CD4-positive, alpha-beta T cell treated with Interleukin-17A for 4 hours (primary cell): ENCODE measurements at regions not wholly inside any gene's neighbourhood (a gene's known extent, or its start where the extent isn't known, plus 50 kb on each side); places are given as distances from the start of the nearest gene placed in this dataset.
"Not testable (repeated sequence)": the region's sequence is repeated elsewhere in the genome, so short reads cannot be mapped to it uniquely, and the experiment has no call there.

Experiments used
- DNase-seq: peaks from one replicate; pipeline ENCODE4 v3.0.0-alpha.2; 2020; ENCODE audit warnings: mixed read lengths

- no peak for DNase-seq
Measured at GRCh38 chr11:38384568-38384967, 1786.5 kb upstream of the RAG2 start.

GRCh38 chr11:38365274-38365673 is 1767.2 kb upstream of the RAG2 start:
- no peak for DNase-seq

DNA sequence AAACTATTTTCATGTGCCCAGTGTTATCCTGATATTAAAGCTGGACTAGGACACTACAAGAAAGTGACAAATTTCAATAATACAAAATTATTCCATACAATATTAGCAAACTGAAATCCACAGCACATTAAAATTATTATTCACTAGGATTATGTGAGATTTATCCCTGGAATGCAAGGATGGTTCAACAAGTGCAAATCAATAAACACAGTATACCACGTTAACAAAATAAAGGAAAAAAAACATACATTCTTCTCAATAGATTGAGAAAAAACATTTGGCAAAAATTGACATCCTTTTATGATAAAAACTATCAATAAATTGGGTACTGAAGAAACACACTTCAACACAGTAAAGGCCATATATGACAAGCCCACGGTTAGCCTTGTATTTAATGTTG is 1758.2 kb upstream of the RAG2 start:
- DNase-seq: no peak

DNA sequence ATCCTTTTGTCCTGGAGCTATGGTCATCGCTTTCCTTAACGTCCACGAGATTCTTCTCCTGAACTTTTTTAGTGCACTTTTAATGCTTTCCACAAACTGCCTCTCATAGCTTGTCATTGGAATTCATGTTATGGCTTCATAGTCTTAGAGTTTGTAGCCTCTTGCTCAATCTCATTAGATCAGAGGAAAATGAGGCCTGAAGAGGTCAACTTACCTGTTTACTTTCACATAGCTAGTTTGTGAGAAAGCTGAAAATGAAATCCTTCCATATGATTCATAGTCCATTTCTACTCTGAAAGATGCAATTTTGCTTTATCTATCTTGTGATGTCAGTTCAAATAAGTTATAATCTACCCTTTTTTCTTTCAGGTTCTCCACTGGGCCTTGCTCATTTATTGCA is 1747.2 kb upstream of the RAG2 start:
- DNase-seq: no peak

- DNase-seq: not testable (repeated sequence)
Measured at GRCh38 chr11:38341612-38342011, 1743.6 kb upstream of the RAG2 start.

GRCh38 chr11:38339835-38340440 is 1741.9 kb upstream of the RAG2 start:
- DNase-seq: no peak

- not testable (repeated sequence) for DNase-seq
Measured at GRCh38 chr11:38338022-38338421, 1740.0 kb upstream of the RAG2 start.

GRCh38 chr11:38332046-38332445 is 1734.0 kb upstream of the RAG2 start:
- no peak for DNase-seq

DNA sequence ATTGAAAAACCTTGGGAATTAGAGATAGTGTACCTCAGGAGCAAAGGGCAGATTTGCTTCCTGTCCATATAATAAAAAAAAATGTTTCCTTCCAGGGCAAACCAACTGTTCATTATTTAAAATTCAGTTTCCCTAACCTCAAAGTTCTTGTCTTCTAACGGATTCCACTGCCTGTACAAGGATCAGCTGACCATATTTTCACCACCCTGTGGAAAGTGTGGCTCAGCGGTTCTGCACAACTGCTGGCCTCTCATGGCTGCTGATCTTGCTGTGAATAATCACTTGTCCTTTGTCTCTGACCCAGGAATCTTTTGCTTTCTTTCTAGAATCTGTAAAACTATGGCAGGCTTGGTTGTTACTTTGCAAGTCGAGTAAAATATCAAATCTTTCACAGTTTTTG is 1732.5 kb upstream of the RAG2 start:
- DNase-seq: no peak

DNA sequence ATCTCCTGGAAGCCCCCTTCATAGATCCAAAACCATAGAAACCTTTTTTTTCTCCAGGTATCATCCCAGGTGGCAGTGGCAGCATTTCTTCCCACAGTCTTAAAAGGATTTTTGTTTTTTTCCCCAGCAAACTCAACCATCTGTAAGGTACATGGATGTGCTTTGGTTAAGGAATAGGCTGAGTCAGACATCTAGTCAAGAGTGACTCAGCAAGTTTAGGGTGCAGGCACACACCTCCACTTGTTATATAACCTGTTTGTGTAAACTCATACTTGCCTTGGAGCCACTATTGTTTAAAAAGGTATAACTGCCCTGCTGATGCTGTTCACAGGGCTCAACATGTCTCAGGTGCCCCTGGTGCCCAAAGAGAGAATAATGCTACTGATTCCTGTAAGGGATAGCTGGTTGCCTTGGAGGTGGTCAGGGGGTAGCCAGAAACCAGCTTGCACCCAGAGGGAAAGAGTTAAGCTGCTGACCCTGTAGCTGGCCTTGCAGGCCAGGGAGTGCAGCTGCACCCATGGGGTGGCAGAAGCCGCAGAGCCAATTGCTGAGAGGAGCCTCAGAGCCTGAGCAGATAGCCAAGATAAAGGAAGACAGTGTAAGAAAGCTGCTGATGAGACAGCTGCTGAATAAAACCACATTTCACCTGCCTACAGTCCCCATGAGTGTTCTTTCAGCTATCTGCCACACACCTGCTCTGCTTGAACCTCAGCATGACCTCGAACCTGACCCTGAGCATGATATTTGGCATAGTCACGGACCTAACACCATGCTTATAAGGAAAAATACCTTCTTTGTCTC is 1726.1 kb upstream of the RAG2 start:
- no peak for DNase-seq

DNA sequence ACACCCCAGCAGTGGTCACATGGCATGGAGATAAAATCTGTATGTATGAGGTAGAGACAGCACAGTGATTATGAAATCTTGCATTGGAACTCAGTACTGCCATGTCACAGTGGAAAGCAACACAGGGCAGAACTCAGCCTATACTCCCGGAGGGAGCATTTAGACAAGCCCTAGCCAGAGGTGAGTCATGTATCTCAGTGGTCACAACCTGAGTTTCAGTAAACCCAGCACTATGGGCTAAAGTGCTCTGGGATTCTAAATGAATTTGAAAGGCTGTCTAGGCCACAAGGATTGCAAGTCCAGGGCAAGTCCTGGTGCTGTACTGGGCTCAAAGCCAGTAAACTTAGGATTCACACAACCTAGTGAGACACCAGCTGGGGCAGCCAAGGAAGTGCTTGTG is 1717.1 kb upstream of the RAG2 start:
- no peak for DNase-seq

DNA sequence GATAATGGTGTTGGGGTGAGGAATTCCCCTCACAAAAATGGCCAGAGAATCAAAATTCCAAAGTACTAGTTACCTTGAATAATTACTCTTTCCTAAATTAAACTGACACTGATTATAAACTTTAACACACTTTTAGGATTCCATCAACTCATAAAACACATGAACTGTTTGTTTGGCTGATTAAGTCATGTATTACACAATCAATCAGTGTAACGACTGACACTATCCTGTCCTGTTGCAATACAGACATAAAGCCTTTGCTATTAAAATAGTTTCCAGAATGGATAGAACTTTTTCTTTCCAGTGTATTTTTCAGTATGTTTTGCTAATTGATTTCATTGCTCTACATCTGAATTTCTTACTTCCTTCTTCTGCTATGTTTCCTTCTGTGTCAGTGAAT is 1709.4 kb upstream of the RAG2 start:
- no peak for DNase-seq

DNA sequence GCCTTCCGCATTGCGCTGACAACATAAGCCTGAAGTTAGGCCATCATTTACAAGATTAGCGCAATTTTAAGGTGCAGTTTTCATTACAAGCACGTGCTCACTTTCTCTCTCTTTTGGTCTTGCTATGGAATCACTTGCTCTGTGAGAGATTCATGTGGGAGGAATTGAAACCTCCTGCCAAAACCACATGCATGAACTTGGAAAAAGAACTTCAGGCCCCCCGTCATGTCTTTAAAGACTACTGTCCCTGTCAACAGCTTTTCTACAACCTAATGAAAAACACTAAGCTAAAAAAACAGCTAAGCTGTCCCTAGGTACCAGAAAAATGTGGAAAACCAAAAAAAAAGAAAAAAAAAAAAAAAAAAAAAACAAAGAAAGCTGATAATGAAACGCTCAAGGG is 1707.6 kb upstream of the RAG2 start:
- DNase-seq: no peak

GRCh38 chr11:38304926-38305325 is 1706.9 kb upstream of the RAG2 start:
- no peak for DNase-seq

GRCh38 chr11:38302564-38302963 is 1704.5 kb upstream of the RAG2 start:
- DNase-seq: no peak

DNA sequence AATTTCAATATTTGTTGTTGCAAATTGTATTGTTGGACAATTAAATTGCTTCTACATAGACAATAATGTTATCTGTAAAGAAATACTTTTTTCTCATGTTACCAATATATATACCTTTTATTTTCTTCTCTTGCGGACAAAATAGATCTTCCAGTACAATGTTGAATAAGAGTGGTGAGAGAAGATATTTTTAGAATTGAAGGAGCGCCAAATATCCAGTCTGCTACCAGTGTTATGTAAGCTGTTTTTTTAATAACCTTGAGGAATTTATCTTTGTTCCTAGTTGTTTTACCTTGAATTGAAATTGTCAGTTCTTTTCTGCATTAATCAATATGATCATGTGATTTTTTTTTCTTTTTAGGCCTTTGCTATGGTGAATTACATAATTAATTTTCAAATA is 1702.5 kb upstream of the RAG2 start:
- no peak for DNase-seq

GRCh38 chr11:38296211-38296776 is 1698.3 kb upstream of the RAG2 start:
- DNase-seq: no peak

DNA sequence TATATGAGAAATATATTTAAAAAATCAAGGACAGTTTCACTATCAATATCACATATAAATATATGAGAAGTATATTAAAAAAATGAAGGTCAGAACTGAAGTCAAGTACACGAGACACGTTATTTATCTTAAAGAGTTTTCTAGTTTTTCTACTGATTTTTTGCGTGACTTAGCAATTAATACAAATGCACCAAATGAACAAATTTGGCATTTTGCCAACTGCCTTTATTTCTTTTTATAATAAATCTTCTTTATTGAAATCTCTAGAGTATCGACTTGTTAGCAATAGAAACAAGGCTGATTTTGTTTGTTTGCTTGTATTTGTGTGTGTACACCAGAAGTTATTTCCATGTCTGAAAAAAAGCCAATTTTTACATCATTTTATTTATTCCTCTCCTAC is 1684.7 kb upstream of the RAG2 start:
- DNase-seq: no peak

DNA sequence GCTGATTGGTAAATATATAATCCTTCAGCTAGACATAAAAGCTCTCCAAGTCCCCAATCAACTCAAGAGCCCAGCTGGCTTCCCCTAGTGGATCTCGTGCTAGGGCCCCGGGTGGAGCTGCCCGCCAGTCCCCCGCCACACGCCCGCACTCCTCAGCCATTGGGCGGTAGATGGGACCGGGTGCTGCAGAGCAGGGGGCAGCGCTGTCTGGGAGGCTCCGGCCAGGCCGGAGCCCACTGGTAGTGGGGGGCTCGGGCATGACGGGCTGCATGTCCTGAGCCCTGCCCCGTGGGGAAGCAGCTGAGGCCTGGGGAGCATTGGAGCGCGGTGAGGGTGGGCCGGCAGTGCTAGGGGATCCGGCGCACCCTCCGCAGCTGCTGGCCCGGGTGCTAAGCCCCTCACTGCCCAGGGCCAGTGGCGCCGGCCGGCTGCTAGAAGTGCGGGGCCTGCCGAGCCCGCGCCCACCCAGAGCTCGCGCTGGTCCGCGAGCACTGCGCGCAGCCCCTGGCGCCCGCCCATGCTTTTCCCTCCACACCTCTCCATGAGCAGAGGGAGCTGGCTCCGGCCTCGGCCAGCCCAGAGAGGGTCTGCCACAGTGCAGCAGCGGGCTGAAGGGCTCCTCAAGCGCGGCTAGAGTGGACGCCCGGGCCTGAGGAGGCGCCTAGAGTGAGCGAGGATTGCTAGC is 1680.6 kb upstream of the RAG2 start:
- DNase-seq: no peak

DNA sequence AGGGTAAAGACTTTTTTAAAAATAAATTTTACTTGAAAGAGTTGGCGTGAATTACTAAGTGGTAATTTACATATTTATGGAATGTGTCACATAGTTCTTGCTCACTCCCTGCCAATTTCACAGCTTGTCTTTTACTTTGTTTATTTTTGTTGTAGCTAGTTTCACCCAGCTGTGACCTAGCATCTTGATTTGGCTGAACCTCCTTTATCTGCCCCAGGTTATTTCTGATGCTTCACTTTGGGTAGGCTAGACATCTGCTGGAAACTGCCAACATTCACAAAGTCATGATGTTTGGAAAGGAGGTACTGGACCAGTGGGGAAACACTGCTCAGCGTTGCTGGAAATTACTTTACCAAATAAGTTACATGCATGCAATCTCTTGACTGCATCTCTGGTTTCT is 1676.0 kb upstream of the RAG2 start:
- no peak for DNase-seq

DNA sequence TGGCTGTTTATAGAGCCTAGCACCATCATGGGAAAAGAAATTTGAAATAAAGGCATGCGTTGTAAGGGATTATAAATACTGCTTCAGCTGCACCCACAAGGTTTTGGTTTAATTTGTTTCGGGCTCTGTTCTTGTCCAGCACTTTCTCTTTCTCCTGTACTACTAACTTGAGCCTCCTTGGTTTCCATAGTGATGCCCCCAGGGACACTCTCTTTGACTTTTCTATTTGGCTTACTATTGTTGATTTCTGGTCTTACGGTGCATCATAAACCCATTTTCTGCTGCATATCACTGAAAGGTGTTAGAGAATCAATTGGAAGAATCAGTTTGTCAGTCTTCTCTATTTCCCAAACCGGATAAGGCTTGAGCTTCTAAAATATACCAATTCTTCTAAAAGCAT is 1674.3 kb upstream of the RAG2 start:
- no peak for DNase-seq

- DNase-seq: no peak
Measured at GRCh38 chr11:38266691-38267090, 1668.7 kb upstream of the RAG2 start.

DNA sequence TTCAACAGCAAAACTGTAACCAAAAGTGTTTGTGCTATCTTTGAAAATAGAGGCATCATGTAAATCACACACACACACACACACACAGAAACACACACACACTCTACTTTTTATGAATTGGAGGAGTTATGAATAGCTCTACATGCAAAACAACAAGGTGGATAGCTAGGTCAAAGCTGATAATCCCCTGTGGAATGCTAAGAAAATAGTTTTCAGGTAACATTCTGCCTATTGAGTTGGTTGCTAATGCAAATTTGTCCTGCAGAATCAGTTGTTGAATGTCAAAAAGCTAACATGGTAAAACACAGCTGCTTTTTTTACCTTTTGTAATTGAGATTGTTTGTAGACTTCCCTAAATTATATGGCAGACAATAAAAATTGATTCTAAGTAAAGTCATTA is 1658.4 kb upstream of the RAG2 start:
- DNase-seq: no peak

DNA sequence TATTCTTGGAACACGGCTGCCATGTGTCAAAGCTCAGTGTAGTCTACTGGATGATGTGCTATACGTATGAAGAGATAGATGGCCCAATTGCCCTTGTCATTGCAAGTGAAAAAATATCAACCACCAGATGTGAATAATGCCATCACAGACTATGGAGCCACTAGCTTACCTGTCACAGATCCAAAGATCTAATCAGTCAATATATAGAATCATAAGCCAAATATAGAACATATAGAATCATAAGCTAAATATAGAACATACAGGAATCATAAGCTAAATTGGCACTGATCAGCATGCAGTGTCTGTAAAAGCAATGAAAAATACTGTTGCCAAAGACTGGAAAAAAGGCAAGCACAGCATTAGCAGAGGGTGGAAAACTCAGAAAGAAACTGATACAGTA is 1656.9 kb upstream of the RAG2 start:
- no peak for DNase-seq
